ENCODE measurements at regions not wholly inside any gene's neighbourhood (a gene's known extent, or its start where the extent isn't known, plus 50 kb on each side); places are given as distances from the start of the nearest gene placed in this dataset.
"Not testable (repeated sequence)": the region's sequence is repeated elsewhere in the genome, so short reads cannot be mapped to it uniquely, and the experiment has no call there.

- WGBS (ENCODE audit: insufficient coverage) = no CpG with 5 or more reads among the region's 91 CpGs
Observed at GRCh38 chr15:32315079-32315939, 87.8 kb downstream of the GOLGA8K start.

GRCh38 chr15:32313446-32314209 lies 89.5 kb downstream of the GOLGA8K start:
- POLR2A ChIA-PET; H3K27ac ChIP-seq (ENCODE audit: low read length); H3K4me3 Mint-ChIP-seq; CTCF ChIA-PET; H3K36me3 Mint-ChIP-seq; H3K27me3 Mint-ChIP-seq; H3K4me1 Mint-ChIP-seq; H3K36me3 ChIP-seq (ENCODE audit: control insufficient read depth in 2 of 2, extremely low read depth in 1 of 2, insufficient read depth in 1 of 2, low read length in 1 of 2); ATAC-seq (replicated peaks in 1 of 4); H3K4me3 ChIP-seq (ENCODE audit: control insufficient read depth in 1 of 2, extremely low read depth in 1 of 2, low read length in 1 of 2); H3K9me3 ChIP-seq; H3K4me1 ChIP-seq (ENCODE audit: control insufficient read depth in 1 of 2, extremely low read depth in 1 of 2, insufficient read depth in 2 of 2, low read length in 2 of 2); H3K27me3 ChIP-seq (replicated peaks in 1 of 2; ENCODE audit: control insufficient read depth in 2 of 2, extremely low read depth in 1 of 2, insufficient read depth in 2 of 2, low read length in 1 of 2); H3K9me3 Mint-ChIP-seq; H3K27ac Mint-ChIP-seq: not testable (repeated sequence)
- peak in 1 of 35 experiments; percentile 23 for DNase-seq
- WGBS (ENCODE audit: insufficient coverage) = no CpG with 5 or more reads among the region's 77 CpGs

More at GRCh38 chr15:32315079-32315939, 87.8 kb downstream of the GOLGA8K start:
- H3K27me3 Mint-ChIP-seq; H3K4me3 ChIP-seq (ENCODE audit: control insufficient read depth in 1 of 2, extremely low read depth in 1 of 2, low read length in 1 of 2); H3K27ac Mint-ChIP-seq; H3K4me1 Mint-ChIP-seq; H3K36me3 Mint-ChIP-seq; H3K9me3 Mint-ChIP-seq; H3K9me3 ChIP-seq; H3K4me3 Mint-ChIP-seq; CTCF ChIA-PET; H3K27me3 ChIP-seq (replicated peaks in 1 of 2; ENCODE audit: control insufficient read depth in 2 of 2, extremely low read depth in 1 of 2, insufficient read depth in 2 of 2, low read length in 1 of 2); DNase-seq; POLR2A ChIA-PET; H3K4me1 ChIP-seq (ENCODE audit: control insufficient read depth in 1 of 2, extremely low read depth in 1 of 2, insufficient read depth in 2 of 2, low read length in 2 of 2); H3K36me3 ChIP-seq (ENCODE audit: control insufficient read depth in 2 of 2, extremely low read depth in 1 of 2, insufficient read depth in 1 of 2, low read length in 1 of 2); H3K27ac ChIP-seq (ENCODE audit: low read length): not testable (repeated sequence)
- peak; percentile 34 to 55 (median 42) for ATAC-seq (replicated peaks in 1 of 4)

- H3K4me1 Mint-ChIP-seq; H3K9me3 ChIP-seq; H3K27ac Mint-ChIP-seq; H3K4me3 ChIP-seq (ENCODE audit: control insufficient read depth in 1 of 2, extremely low read depth in 1 of 2, low read length in 1 of 2); ATAC-seq (replicated peaks in 1 of 4); H3K27me3 ChIP-seq (replicated peaks in 1 of 2; ENCODE audit: control insufficient read depth in 2 of 2, extremely low read depth in 1 of 2, insufficient read depth in 2 of 2, low read length in 1 of 2); H3K36me3 Mint-ChIP-seq; POLR2A ChIA-PET; CTCF ChIA-PET; H3K27ac ChIP-seq (ENCODE audit: low read length); H3K4me1 ChIP-seq (ENCODE audit: control insufficient read depth in 1 of 2, extremely low read depth in 1 of 2, insufficient read depth in 2 of 2, low read length in 2 of 2); H3K4me3 Mint-ChIP-seq; H3K36me3 ChIP-seq (ENCODE audit: control insufficient read depth in 2 of 2, extremely low read depth in 1 of 2, insufficient read depth in 1 of 2, low read length in 1 of 2); H3K27me3 Mint-ChIP-seq; H3K9me3 Mint-ChIP-seq; DNase-seq: not testable (repeated sequence)
- 0% methylated on average over 5 of the region's 37 CpGs for WGBS (ENCODE audit: insufficient coverage)
Observed at GRCh38 chr15:32312721-32313120, 90.4 kb downstream of the GOLGA8K start.

- H3K9me3 ChIP-seq; H3K4me1 ChIP-seq (ENCODE audit: control insufficient read depth in 1 of 2, extremely low read depth in 1 of 2, insufficient read depth in 2 of 2, low read length in 2 of 2); H3K27me3 Mint-ChIP-seq; POLR2A ChIA-PET; H3K4me1 Mint-ChIP-seq; H3K27ac Mint-ChIP-seq; ATAC-seq (replicated peaks in 1 of 4); CTCF ChIA-PET; H3K36me3 ChIP-seq (ENCODE audit: control insufficient read depth in 2 of 2, extremely low read depth in 1 of 2, insufficient read depth in 1 of 2, low read length in 1 of 2); H3K27ac ChIP-seq (ENCODE audit: low read length); H3K4me3 Mint-ChIP-seq; H3K9me3 Mint-ChIP-seq; H3K36me3 Mint-ChIP-seq; H3K27me3 ChIP-seq (replicated peaks in 1 of 2; ENCODE audit: control insufficient read depth in 2 of 2, extremely low read depth in 1 of 2, insufficient read depth in 2 of 2, low read length in 1 of 2); DNase-seq; H3K4me3 ChIP-seq (ENCODE audit: control insufficient read depth in 1 of 2, extremely low read depth in 1 of 2, low read length in 1 of 2): not testable (repeated sequence)
- WGBS (ENCODE audit: insufficient coverage) = no CpG with 5 or more reads among the region's 5 CpGs
Observed at GRCh38 chr15:32307592-32307991, 95.5 kb downstream of the GOLGA8K start.

GRCh38 chr15:32276200-32276830 lies 126.8 kb downstream of the GOLGA8K start:
- CTCF ChIA-PET; H3K4me3 Mint-ChIP-seq; H3K4me1 Mint-ChIP-seq; POLR2A ChIA-PET; H3K9me3 ChIP-seq; H3K27ac Mint-ChIP-seq; H3K36me3 ChIP-seq (ENCODE audit: control insufficient read depth in 2 of 2, extremely low read depth in 1 of 2, insufficient read depth in 1 of 2, low read length in 1 of 2); DNase-seq; H3K27ac ChIP-seq (ENCODE audit: low read length); H3K4me3 ChIP-seq (ENCODE audit: control insufficient read depth in 1 of 2, extremely low read depth in 1 of 2, low read length in 1 of 2); H3K9me3 Mint-ChIP-seq; H3K27me3 Mint-ChIP-seq; H3K36me3 Mint-ChIP-seq; H3K27me3 ChIP-seq (replicated peaks in 1 of 2; ENCODE audit: control insufficient read depth in 2 of 2, extremely low read depth in 1 of 2, insufficient read depth in 2 of 2, low read length in 1 of 2); H3K4me1 ChIP-seq (ENCODE audit: control insufficient read depth in 1 of 2, extremely low read depth in 1 of 2, insufficient read depth in 2 of 2, low read length in 2 of 2): not testable (repeated sequence)
- WGBS (ENCODE audit: insufficient coverage) = no CpG with 5 or more reads among the region's 21 CpGs
- peak in 3 of 4 experiments; percentile 52 to 64 (median 58) for ATAC-seq (replicated peaks in 1 of 4)

- H3K27ac Mint-ChIP-seq; ATAC-seq (replicated peaks in 1 of 4); H3K4me1 ChIP-seq (ENCODE audit: control insufficient read depth in 1 of 2, extremely low read depth in 1 of 2, insufficient read depth in 2 of 2, low read length in 2 of 2); H3K4me3 ChIP-seq (ENCODE audit: control insufficient read depth in 1 of 2, extremely low read depth in 1 of 2, low read length in 1 of 2); H3K9me3 ChIP-seq; H3K4me1 Mint-ChIP-seq; H3K27ac ChIP-seq (ENCODE audit: low read length); CTCF ChIA-PET; POLR2A ChIA-PET; H3K4me3 Mint-ChIP-seq; H3K36me3 ChIP-seq (ENCODE audit: control insufficient read depth in 2 of 2, extremely low read depth in 1 of 2, insufficient read depth in 1 of 2, low read length in 1 of 2); DNase-seq; H3K36me3 Mint-ChIP-seq; H3K27me3 ChIP-seq (replicated peaks in 1 of 2; ENCODE audit: control insufficient read depth in 2 of 2, extremely low read depth in 1 of 2, insufficient read depth in 2 of 2, low read length in 1 of 2); H3K27me3 Mint-ChIP-seq; H3K9me3 Mint-ChIP-seq: not testable (repeated sequence)
- WGBS (ENCODE audit: insufficient coverage) = no CpG with 5 or more reads among the region's 7 CpGs
Observed at GRCh38 chr15:32253958-32254357, 149.1 kb downstream of the GOLGA8K start.

Data from T-cell (primary cell).